NCI-H460 (cell line): ENCODE measurements at regions not wholly inside any gene's neighbourhood (a gene's known extent, or its start where the extent isn't known, plus 50 kb on each side); places are given as distances from the start of the nearest gene placed in this dataset.
"Not testable (repeated sequence)": the region's sequence is repeated elsewhere in the genome, so short reads cannot be mapped to it uniquely, and the experiment has no call there.

Experiments
- DNase-seq: peaks from one replicate; pipeline ENCODE4 v3.0.0-alpha.2; 2016; ENCODE audit warnings: low read depth; ENCODE audit errors: extremely low read depth

GRCh38 chr14:22271838-22272799, 316.9 kb downstream of the DAD1 start:
- DNase-seq: no peak

- peak; percentile 8 for DNase-seq
Measured at GRCh38 chr14:22268875-22269274, 320.1 kb downstream of the DAD1 start.

DNA sequence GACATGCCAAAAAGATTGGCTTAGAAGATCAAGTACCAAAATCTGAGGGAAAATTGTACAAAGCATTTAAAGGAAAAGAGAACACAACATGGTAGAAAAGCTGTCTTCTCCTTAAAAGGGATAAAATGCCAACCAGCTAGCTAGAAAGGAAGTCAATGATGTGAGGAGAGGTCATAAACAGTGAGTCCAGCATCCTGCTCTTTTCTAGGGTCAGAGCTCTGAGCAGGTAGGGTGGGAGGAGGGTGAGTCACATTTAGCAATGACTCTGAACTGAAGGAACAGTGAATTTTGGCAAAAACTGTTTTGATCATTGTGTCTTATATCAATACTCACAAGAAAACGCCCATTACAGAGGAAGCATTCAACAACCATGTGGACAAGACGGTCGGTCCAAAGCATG, 322.3 kb downstream of the DAD1 start:
- DNase-seq: no peak

GRCh38 chr14:22266142-22266442, 322.9 kb downstream of the DAD1 start:
- no peak for DNase-seq

DNA sequence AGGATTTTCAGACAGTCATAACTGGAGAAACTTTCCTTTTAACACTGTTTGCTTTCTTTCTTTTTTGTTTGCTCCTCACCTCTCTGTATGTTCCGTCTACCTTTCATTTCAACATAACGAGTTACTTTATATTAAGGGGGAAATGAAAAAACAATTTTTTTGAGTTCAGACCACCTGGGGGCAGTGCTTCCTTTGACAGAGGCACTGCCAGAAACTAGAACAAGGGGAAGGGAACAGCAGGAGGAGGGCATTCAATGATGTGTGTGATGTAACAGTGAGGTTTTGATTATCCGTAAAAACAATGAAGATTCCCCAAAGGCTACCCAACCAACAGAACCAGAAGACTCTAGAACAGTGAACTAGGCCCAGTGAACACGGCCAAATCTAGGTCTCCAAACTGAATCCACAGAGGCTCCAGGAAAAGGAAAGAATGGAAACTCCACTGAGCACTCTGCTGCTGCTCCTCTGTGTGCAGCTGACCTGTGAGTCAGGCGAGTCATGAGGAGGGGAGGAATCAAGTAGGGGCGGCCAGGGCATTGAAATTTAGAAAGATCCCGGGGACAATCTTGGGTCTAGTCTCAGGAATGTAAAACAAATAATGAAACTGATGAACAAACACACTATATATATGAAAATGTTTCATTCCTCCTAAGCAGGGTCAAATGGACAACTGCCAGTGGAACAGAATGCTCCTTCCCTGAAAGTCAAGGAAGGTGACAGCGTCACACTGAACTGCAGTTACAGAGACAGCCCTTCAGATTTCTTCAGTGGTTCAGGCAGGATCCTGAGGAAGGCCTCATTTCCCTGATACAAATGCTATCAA, 323.5 kb downstream of the DAD1 start:
- no peak for DNase-seq

DNA sequence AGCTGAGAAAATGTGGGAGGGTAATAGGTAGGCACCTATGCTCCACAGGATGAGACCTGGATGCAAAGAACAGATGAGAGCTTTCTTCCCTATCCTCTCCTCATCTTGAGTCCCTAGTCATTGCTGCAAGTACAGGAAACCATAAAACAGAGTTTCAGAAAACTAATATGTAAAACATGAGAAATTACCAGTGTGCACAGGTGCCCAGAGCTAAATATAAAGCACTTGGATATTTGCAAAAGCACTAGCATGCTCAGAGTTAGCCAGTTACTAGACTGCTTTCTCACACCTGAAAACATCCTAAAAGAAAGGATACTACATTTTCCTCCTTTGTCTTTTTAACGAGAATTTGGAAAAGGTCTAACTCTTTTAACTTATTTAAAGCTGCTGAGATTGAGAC, 324.3 kb downstream of the DAD1 start:
- no peak for DNase-seq

DNA sequence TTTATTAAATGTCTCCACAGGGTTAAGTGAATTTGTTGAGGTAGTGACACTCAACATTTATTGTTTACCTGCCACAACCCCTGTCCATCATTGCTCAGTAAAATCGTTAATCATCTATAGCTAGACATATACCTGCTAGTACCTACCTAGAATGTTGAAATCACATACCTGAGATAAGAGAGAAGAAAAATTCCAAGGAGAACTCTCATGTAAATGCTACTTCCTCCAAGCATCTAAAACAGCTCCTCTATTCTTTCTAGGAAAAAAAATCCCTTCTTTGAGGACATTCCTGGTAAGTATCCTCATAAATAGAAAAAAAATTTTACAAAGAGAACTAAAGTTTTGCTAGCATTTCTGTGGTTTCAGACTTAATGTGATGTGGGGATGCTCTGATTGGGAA, 325.1 kb downstream of the DAD1 start:
- DNase-seq: no peak

GRCh38 chr14:22262881-22263280, 326.1 kb downstream of the DAD1 start:
- no peak for DNase-seq

GRCh38 chr14:22255017-22255950, 333.7 kb downstream of the DAD1 start:
- no peak for DNase-seq

DNA sequence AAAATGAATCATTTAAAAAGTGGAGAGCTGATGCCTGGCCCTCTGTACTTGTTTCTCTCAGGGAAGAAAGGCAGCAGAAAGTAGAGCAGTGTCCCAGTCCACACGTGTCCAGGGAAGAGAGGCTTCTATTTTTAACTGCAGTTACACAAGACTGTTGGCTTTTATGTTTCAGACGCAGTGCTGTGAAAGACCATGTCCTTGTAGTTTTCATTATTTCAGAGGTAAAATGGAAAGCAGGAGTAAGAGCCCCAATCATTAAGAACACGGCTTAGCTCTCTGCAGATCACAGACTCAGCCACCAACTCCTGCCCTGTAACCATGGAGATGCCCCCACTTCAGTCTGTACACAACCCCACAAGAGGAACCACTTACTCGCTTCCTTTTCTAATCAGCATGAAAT, 336.3 kb downstream of the DAD1 start:
- no peak for DNase-seq

DNA sequence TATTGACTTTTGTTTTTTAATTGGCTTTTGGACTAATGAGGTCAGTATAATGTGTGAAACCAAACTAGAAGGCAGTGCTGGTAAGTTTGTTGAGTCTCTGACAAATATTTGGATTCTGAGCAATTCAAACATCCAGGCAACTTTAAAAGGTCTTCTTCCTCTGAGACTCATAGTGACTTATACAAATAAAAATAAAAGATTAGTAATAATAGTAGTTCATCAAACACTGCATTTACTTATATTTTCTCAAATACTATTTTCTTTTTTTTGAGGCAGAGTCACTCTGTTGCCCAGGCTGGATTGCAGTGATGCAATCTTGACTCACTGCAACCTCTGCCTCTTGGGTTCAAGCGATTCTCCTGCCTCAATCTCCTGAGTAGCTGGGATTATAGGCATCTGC, 337.9 kb downstream of the DAD1 start:
- DNase-seq: no peak

- no peak for DNase-seq
Measured at GRCh38 chr14:22249770-22250169, 339.3 kb downstream of the DAD1 start.

- no peak for DNase-seq
Measured at GRCh38 chr14:22243971-22244581, 344.9 kb downstream of the DAD1 start.

DNA sequence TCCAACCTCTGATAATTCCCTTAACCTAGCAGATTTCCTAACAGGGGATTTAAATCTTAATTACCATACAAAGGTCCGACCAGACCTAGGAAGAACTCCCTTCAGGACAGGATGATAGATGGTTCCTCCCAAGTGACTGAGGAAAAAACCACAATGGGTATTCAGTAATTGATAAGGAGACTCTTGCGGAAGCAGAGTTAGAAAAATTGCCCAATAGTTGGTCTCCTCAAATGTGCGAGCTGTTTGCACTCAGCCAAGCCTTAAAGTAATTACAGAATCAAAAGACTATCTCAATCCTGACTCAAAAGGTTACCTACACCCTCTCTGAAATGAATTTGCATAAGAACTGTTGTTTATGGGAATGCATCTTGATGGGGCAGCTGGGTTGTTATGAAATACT, 350.7 kb downstream of the DAD1 start:
- DNase-seq: not testable (repeated sequence)

GRCh38 chr14:22233377-22233776, 355.6 kb downstream of the DAD1 start:
- no peak for DNase-seq

DNA sequence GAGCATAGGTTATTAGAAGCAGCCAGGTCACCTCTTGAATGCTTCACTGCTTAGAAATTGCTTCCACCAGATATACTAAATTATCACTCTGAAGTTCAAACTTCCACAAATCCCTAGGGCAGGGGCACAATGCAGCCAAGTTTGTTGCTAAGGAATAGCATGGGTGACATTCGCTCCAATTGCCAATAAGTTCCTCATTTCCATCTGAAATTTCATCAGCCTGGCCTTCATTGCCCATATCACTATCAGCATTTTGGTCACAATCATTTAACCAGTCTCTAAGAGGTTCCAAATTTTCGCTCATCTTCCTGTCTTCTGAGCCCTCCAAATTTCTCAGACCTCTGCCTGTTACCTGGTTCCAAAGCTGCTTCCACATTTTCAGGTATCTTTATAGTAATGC, 356.1 kb downstream of the DAD1 start:
- DNase-seq: no peak

DNA sequence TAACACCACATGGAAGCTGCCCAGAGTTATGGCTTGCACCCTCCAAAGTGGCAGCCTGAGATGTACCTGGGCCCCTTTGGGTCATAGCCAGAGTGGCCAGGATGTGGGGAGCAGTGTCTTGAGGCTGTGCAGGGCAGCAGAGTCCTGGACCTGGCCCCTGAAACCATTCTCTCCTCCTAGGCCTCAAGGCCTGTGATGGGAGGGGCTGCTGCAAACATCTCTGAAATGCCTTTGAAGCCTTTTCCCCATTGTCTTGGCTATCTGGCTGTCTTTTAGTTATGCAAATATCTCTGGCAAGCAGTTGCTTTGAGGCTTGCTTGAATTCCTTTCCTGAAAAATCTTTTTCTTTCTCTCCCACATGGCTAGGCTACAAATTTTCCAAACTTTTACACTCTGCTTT, 356.5 kb downstream of the DAD1 start:
- DNase-seq: no peak

- no peak for DNase-seq
Measured at GRCh38 chr14:22231018-22231417, 358.0 kb downstream of the DAD1 start.

- no peak for DNase-seq
Measured at GRCh38 chr14:22230517-22230916, 358.5 kb downstream of the DAD1 start.

DNA sequence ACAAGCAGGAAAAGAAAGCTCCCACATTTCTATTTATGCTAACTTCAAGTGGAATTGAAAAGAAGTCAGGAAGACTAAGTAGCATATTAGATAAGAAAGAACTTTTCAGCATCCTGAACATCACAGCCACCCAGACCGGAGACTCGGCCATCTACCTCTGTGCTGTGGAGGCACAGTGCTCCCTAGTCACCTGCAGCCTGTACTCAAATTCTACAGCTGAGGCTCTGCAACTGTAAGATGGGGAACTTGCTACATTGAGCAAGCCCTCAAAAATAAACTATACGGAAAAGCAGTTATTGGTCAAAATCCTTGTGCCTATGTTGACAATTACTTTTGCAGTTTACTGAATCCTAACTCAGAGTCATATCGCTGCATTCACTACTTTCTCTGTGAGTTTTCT, 361.9 kb downstream of the DAD1 start:
- DNase-seq: no peak
